GM12874 (cell line): ENCODE measurements at regions not wholly inside any gene's neighbourhood (a gene's known extent, or its start where the extent isn't known, plus 50 kb on each side); places are given as distances from the start of the nearest gene placed in this dataset.

Experiments
- TF ChIP-seq, protein P1 (sequence below): IDR thresholded peaks from 2 replicates; pipeline ENCODE4 v1.5.1; 2011; ENCODE audit warnings: low read depth, mild to moderate bottlenecking, control low read depth, low read length, moderate library complexity; ENCODE audit not compliant: insufficient read depth

DNA sequence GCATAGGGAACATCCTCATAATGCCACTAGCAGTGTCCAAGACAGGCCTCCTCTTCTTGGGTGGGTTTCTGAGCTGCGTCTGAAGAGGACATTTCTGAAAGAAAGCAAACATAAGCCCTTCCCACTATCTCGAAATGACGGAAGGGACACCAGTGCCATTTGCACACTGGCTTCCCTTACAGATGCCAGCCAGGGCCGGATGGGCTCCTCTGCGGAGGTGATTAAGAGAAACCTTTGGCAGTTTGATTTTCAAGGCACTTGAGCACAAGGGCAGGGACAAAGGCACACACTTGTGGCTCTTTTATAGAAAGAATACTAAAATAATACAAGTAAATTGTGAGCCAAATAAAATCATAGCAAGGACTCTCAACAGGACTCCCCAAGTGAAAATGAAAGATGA lies 106.6 kb upstream of the CELF2 start:
- TF ChIP-seq, protein P1, sequence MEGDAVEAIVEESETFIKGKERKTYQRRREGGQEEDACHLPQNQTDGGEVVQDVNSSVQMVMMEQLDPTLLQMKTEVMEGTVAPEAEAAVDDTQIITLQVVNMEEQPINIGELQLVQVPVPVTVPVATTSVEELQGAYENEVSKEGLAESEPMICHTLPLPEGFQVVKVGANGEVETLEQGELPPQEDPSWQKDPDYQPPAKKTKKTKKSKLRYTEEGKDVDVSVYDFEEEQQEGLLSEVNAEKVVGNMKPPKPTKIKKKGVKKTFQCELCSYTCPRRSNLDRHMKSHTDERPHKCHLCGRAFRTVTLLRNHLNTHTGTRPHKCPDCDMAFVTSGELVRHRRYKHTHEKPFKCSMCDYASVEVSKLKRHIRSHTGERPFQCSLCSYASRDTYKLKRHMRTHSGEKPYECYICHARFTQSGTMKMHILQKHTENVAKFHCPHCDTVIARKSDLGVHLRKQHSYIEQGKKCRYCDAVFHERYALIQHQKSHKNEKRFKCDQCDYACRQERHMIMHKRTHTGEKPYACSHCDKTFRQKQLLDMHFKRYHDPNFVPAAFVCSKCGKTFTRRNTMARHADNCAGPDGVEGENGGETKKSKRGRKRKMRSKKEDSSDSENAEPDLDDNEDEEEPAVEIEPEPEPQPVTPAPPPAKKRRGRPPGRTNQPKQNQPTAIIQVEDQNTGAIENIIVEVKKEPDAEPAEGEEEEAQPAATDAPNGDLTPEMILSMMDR, result no peak

DNA sequence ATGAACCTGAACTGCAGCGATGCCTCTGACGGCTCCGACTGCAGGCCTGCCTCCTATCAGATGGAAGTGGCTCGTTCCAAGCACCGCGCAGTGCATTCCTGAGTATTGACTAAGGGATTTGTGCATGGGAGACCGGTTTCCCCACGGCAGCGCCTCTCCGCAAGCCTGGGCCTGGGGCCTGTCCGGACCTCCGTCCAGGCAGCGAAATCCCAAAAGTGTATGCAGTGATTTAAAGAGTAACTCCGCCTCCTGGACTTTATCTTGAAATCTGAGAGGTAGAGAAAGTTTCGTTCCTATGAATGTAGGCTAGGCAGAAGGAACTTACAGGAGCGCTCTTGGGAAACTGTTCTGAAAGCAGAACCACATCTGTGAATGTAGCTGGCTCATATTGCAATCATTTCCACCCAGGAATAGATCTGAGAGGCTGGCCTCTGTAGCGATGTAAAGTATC lies 106.2 kb upstream of the CELF2 start:
- TF ChIP-seq, protein P1, result no peak

DNA sequence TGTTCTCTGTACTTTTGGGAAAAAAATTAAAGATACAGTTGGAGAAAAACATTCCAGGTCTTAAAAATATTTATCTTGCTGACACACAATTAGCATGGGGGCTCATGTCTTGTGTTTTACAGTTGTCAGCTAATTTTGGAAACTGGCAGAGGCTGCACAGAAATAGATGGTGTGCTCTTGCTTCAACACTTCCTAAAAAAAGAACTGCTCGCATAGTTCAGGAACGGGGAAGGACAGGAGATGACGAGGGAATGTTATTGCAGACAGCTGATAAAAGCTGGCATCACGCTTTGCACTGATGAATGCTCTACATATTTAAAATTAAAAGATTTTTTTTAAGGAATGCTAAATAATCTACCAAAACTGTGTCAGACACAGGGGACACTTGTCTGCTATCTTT lies 103.5 kb upstream of the CELF2 start:
- TF ChIP-seq, protein P1, result no peak

DNA sequence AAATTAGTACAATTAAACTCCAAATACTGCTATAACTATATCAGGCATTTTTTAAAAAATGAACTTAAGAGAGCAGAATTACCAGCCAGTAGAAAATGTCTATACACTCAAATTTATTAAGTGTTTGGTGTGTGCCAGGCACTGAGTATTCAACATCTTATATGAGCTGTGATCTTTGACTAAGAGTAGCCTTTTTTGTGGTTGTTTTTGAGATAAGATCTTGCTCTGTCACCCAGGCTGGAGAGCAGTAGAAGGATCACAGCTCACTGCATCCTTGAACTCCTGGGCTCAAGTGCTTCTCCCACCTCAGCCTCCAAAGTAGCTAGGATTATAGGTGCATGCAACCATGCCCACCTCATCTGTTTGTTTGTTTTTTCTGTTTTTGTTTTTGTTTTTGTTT lies 102.5 kb upstream of the CELF2 start:
- TF ChIP-seq, protein P1, result no peak

DNA sequence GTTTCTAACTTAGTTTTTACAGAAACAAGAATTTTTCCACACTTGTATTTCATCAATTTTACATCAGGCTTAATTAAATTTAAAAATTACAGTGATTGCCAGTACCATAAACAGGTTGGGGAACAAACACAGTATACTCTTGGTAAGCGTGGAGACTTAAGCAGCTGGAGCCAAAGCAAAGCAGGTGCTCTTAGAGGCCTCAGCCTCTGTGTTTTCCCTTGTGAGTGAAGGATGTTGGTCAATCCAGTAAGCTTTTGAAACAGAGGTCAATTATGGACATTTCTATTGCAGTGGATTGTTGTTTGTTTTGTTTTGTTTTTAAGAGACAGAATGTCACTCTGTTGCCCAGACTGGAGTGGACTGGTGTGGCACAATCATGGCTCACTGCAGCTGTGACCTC lies 100.6 kb upstream of the CELF2 start:
- TF ChIP-seq, protein P1, result no peak

DNA sequence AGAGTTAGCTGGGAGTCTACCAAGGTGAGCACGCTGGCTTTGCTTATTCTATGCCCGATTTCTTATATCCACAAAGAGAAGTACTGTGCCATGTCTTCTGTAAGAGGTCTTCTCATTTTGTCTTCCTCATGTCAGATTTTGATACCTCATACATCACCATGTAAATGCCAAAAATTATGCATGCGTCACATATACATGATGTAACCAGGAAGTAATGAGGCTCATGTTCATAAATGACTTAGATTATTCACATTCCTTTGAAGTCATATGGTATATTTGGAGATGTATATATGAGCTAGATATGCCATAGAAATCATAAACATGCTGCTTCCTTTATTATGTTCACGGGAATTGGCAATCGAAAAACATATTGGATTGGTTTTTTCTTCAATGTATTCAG lies 97.7 kb upstream of the CELF2 start:
- TF ChIP-seq, protein P1, result no peak

DNA sequence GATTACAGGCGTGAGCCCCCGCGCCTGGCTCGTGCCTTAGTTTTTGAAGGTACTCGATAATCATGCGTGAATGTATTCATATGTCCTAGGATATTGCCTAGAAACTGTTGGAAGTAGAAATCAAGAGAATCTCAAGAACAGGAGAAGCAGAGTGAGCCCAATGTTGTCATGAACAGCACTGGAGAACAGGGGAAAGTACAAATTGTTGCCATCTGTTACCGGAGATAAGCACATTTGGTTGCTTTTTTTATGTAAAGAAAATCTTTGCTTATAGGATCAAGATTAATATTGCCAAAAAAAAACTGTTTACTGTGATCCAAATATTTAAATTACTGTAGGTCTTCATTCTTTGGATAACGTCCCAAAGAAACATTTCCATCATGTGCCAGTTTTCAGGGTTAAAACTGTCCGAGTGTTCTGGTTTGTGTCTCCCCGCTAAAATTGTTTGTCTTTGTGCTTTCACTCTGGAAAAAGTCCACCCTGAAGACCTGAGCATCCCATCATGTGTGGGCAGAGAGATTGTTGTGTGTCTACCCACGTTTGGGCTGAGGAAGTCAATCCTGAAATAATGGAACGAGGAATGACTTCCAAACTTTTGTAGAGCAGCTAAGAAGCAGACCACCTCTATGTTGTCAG lies 95.7 kb upstream of the CELF2 start:
- TF ChIP-seq, protein P1, result no peak
